Activated CD4-positive, alpha-beta T cell treated with anti-CD3 and anti-CD28 coated beads, Interleukin-2, amount 10 ng/mL, durations not matched to agents 24 days and 14 days (primary cell): ENCODE measurements at regions not wholly inside any gene's neighbourhood (a gene's known extent, or its start where the extent isn't known, plus 50 kb on each side); places are given as distances from the start of the nearest gene placed in this dataset.
"Not testable (repeated sequence)": the region's sequence is repeated elsewhere in the genome, so short reads cannot be mapped to it uniquely, and the experiment has no call there.

Experiments
- DNase-seq: peaks from one replicate; pipeline ENCODE4 v3.0.0; 2022
- H3K27ac Mint-ChIP-seq: one replicate; pipeline ENCODE4 v1.8.0; 2022; ENCODE audit warnings: mild to moderate bottlenecking, mixed read lengths
- H3K27me3 Mint-ChIP-seq: one replicate; pipeline ENCODE4 v1.8.0; 2022; ENCODE audit warnings: mixed read lengths
- H3K36me3 Mint-ChIP-seq: one replicate; pipeline ENCODE4 v1.8.0; 2022; ENCODE audit warnings: low read depth, mild to moderate bottlenecking, mixed read lengths
- H3K4me1 Mint-ChIP-seq: one replicate; pipeline ENCODE4 v1.8.0; 2021; ENCODE audit warnings: mixed read lengths
- H3K4me3 Mint-ChIP-seq: one replicate; pipeline ENCODE4 v1.8.0; 2022; ENCODE audit warnings: mild to moderate bottlenecking, moderate library complexity, mixed read lengths
- H3K9me3 Mint-ChIP-seq: one replicate; pipeline ENCODE4 v1.8.0; 2021; ENCODE audit warnings: mixed read lengths
- intact Hi-C: fragments of 100-400 bp; cut with micrococcal nuclease; formaldehyde crosslinking; loops from one replicate; pipeline ENCODE4 v1.15.1; 2023

DNA sequence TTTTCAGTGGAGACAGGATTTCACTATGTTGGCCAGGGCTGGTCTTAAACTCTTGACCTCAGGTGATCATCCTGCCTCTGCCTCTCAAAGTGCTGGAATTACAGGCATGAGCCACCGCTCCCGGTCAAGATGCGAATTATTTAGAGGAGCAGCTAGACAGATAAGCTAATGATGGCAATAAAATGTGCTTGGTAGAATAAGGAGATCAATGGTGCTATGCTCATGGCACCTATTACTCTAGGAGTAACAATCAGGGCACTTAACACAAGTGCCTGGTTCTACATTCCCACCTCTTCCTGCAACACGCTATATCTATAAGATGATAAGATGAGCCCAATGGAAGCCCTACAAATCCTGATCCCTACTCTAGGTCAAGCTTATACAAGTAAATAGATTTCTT lies 61.4 kb upstream of the LOC128125822 start:
- no peak for DNase-seq
- Mint-ChIP-seq H3K4me3 (no peak overlapping the region), H3K9me3 (no peaks in the 10 kb centered on the region), H3K4me1 (no peaks in the 10 kb centered on the region), H3K36me3 (peaks cover 2% of the 10 kb centered on the region), H3K27ac (no peak overlapping the region), H3K27me3 (peaks cover 12% of the 10 kb centered on the region)
- intact Hi-C loops, result no loop called here

DNA sequence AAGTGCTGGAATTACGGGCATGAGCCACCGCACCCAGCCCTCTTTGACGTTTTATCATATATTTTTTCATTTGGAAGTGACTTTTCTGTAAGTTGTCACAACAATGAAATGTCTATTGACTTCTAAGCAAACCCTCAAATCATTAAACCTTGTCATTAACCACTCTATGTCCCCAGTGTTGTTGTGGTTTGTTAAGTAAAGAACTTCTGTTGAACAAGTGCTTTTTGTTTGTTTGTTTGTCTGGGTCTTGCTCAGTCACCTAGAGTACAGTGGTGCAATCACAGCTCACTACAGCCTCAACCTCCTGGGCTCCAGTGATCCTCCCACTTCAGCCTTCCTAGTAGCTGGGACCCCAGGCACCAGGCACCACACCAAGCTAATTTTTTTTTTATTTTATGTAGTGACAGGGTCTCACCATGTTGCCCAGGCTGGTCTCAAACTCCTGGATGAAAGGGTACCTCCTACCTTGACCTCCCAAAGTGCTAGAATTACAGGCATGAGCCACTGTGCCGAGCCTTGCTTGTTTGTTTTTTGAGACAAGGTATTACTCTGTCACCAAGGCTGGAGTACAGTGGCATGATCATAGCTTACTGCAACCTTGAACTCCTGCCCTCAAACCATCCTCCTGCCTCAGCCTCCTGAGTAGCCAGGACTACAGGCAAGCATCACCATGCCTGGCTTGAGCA lies 57.6 kb upstream of the LOC128125822 start:
- Mint-ChIP-seq H3K9me3 (no peaks in the 10 kb centered on the region), H3K4me1 (peaks cover 3% of the 10 kb centered on the region), H3K27me3 (peaks cover 17% of the 10 kb centered on the region), H3K27ac (no peak overlapping the region), H3K36me3 (peaks cover 2% of the 10 kb centered on the region), H3K4me3 (no peak overlapping the region)
- no peak for DNase-seq
- intact Hi-C loops, result no loop called here

DNA sequence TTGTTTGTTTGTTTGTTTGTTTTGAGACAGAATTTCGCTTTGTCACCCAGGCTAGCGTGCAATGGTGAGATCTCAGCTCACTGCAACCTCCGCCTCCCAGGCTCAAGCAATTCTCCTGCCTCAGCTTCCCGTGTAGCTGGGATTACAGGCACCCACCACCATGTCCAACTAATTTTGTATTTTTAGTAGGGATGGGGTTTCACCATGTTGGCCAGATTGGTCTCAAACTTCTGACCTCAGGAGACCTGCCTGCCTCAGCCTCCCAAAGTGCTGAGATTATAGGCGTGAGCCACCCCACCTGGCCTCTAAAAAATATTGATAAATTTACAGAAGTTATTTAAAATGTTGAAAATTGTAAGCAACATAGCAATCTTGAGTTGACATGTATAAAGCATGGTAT lies 57.1 kb upstream of the LOC128125822 start:
- H3K4me1 Mint-ChIP-seq, DNase-seq, H3K4me3 Mint-ChIP-seq, intact Hi-C loops, H3K36me3 Mint-ChIP-seq, H3K9me3 Mint-ChIP-seq, H3K27ac Mint-ChIP-seq: not testable (repeated sequence)
- peaks cover 17% of the 10 kb centered on the region for H3K27me3 Mint-ChIP-seq

GRCh38 chr6:63516186-63516944 lies 55.9 kb upstream of the LOC128125822 start:
- Mint-ChIP-seq H3K27me3 (peaks cover 17% of the 10 kb centered on the region), H3K27ac (no peak overlapping the region), H3K4me1 (peaks cover 3% of the 10 kb centered on the region), H3K9me3 (no peaks in the 10 kb centered on the region), H3K4me3 (no peak overlapping the region), H3K36me3 (peaks cover 2% of the 10 kb centered on the region)
- DNase-seq, result no peak
- intact Hi-C loops, result no loop called here

- no peak for DNase-seq
- intact Hi-C loops, result no loop called here
- H3K4me3 Mint-ChIP-seq, result no peak overlapping the region
These were observed 55.1 kb upstream of the LOC128125822 start for GRCh38 chr6:63517221-63517620.

DNA sequence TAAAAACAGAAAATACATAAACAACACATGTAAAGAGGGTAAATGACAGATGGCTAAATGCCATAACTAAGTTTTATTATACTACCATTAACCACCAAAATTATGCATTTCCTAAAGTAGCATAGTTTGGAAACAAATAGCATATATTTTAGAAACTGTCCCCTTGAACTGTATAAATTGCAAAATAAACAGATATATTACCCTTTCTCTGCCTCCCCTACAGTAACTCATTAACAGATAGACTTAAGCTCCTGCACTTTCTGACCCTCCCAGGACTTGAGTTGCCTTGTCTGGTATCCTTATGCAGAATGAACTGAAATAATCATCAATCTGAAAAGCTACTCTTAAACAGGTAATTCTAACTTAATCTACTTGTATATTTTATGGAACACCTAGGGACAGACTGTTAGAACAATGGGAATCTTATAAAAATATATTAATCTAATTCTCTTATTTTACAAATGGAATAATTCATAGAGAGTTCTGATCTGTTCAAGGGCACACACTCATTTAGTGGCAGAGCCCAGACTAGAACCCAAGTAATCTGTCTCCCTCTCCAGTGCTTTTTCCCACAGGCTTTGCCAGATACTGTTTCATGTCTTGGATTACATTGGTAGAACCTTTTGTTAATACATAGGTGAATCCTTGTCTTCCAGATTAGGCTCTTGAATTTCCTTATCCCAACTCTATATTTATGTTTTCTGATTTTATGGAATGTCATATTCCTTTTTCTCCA lies 50.6 kb upstream of the LOC128125822 start:
- H3K4me3 Mint-ChIP-seq, result no peak overlapping the region
- no peaks in the 10 kb centered on the region for H3K9me3 Mint-ChIP-seq
- H3K36me3 Mint-ChIP-seq, result no peaks in the 10 kb centered on the region
- peaks cover 11% of the 10 kb centered on the region for H3K4me1 Mint-ChIP-seq
- DNase-seq, result no peak
- intact Hi-C loops, result no loop called here
- H3K27ac Mint-ChIP-seq, result no peak overlapping the region
- H3K27me3 Mint-ChIP-seq, result peaks cover 2% of the 10 kb centered on the region

More at GRCh38 chr6:63517221-63517620, 55.1 kb upstream of the LOC128125822 start:
- peaks cover 2% of the 10 kb centered on the region for H3K36me3 Mint-ChIP-seq
- no peaks in the 10 kb centered on the region for H3K9me3 Mint-ChIP-seq
- peaks cover 3% of the 10 kb centered on the region for H3K4me1 Mint-ChIP-seq
- H3K27me3 Mint-ChIP-seq, result peaks cover 19% of the 10 kb centered on the region
- H3K27ac Mint-ChIP-seq, result no peak overlapping the region
